Loucy (cell line): ENCODE measurements at regions not wholly inside any gene's neighbourhood (a gene's known extent, or its start where the extent isn't known, plus 50 kb on each side); places are given as distances from the start of the nearest gene placed in this dataset.

Source experiments
- CTCF ChIP-seq: fragments of 200-600 bp; sonication (generic); conservative IDR thresholded peaks from 2 replicates; pipeline ENCODE4 v1.5.1; 2014; ENCODE audit warnings: mild to moderate bottlenecking, antibody characterized with exemption, low read length
- EZH2phosphoT487 ChIP-seq: fragments of 200-600 bp; IDR thresholded peaks from 2 replicates; pipeline ENCODE4 v1.6.1; 2018; ENCODE audit warnings: antibody characterized with exemption, mild to moderate bottlenecking, moderate library complexity, borderline replicate concordance

- TF ChIP-seq CTCF (no peak), EZH2phosphoT487 (no peak)
Observed at GRCh38 chr3:66817951-66818557, 180.1 kb upstream of the KBTBD8 start.
